HCT116 (cell line): ENCODE measurements at regions not wholly inside any gene's neighbourhood (a gene's known extent, or its start where the extent isn't known, plus 50 kb on each side); places are given as distances from the start of the nearest gene placed in this dataset.

Experiments used
- ATAC-seq: fragments of 200-7000 bp; cut with Tn5 transposase; 2 replicates; pipeline ENCODE4 v1.9.1; 2020; ENCODE audit warnings: mild to moderate bottlenecking, moderate library complexity
- BruUV-seq: library from RNA; stranded (reverse); fragments of 400-500 nt; replicated peaks from 2 replicates; lab custom pipeline; 2021; lab: Mats Ljungman, UMichigan
- CTCF ChIA-PET: fragments of 300-600 bp; sonication (Branson Sonifier 250); formaldehyde crosslinking; loops from one replicate; lab custom pipeline; 2021; ENCODE audit warnings: antibody characterized with exemption; lab: Charles Lee
- POLR2A ChIA-PET: fragments of 300-600, 350-600 bp; sonication (Branson Sonifier 250); formaldehyde crosslinking; loops from one replicate; lab custom pipeline; 2021; ENCODE audit warnings: antibody characterized with exemption; lab: Charles Lee
- RAD21 ChIA-PET, 2 experiments: fragments of 300-600 bp; sonication (Branson Sonifier 250); formaldehyde crosslinking; loops; one replicate each; lab custom pipeline; 2023; ENCODE audit warnings: low total read pairs in 2 of 2; ENCODE audit not compliant: uncharacterized antibody in 2 of 2, unreplicated experiment in 2 of 2, low non-redundant PET in 1 of 2; lab: Charles Lee
- DNase-seq: peaks from one replicate; pipeline ENCODE4 v3.0.0-alpha.2; 2010; ENCODE audit warnings: low read depth, low spot score
- H2AFZ ChIP-seq: fragments of 200-600 bp; shearing (Covaris generic), sonication (generic); 2 replicates; pipeline ENCODE4 v1.6.1; 2017; ENCODE audit warnings: low read depth, mixed run types, mixed read lengths, antibody characterized with exemption, low read length; ENCODE audit not compliant: poor library complexity, severe bottlenecking
- H3K27ac ChIP-seq: 2 replicates; pipeline ENCODE4 v1.5.1; 2012; ENCODE audit warnings: low read depth, low read length
- H3K27me3 ChIP-seq: fragments of 200-600 bp; sonication (generic); 2 replicates; pipeline ENCODE4 v1.6.1; 2016; ENCODE audit warnings: mixed run types, low read length, mixed read lengths; ENCODE audit not compliant: insufficient read depth
- H3K36me3 ChIP-seq, 2 experiments: fragments of 200-500 bp in 1 of 2; fragments of 200-600 bp in 1 of 2; sonication (Bioruptor generic) in 1 of 2; sonication (generic) in 1 of 2; 2 replicates each; pipeline versions ENCODE4 v1.5.1 to v1.6.1; 2014 to 2016; ENCODE audit warnings: low read length in 2 of 2, inconsistent platforms in 1 of 2, mixed read lengths in 1 of 2, mixed run types in 1 of 2; ENCODE audit not compliant: insufficient read depth in 2 of 2, control insufficient read depth in 1 of 2
- H3K4me1 ChIP-seq, 2 experiments: fragments of 200-600 bp in 1 of 2; sonication (generic) in 1 of 2; 2 replicates each; pipeline versions ENCODE4 v1.5.1 to v1.6.1; 2012 to 2017; ENCODE audit warnings: low read length in 2 of 2, inconsistent platforms in 1 of 2, mild to moderate bottlenecking in 1 of 2, mixed read lengths in 1 of 2, mixed run types in 1 of 2, moderate library complexity in 1 of 2; ENCODE audit not compliant: insufficient read depth in 2 of 2, control insufficient read depth in 1 of 2
- H3K4me2 ChIP-seq: fragments of 200-600 bp; sonication (generic); 2 replicates; pipeline ENCODE4 v1.6.1; 2017; ENCODE audit warnings: mixed run types, low read length, mixed read lengths
- H3K4me3 ChIP-seq, 2 experiments: fragments of 200-600 bp in 1 of 2; sonication (generic) in 1 of 2; replicated peaks in 1 of 2; 2 replicates each; pipeline ENCODE4 v1.5.1; 2011 to 2016; ENCODE audit warnings: low read length in 2 of 2, control low read depth in 1 of 2, low read depth in 1 of 2, mild to moderate bottlenecking in 1 of 2, mixed read lengths in 1 of 2, mixed run types in 1 of 2
- H3K79me2 ChIP-seq: fragments of 200-600 bp; sonication (generic); 2 replicates; pipeline ENCODE4 v1.6.1; 2017; ENCODE audit warnings: mild to moderate bottlenecking, mixed run types, low read length, moderate library complexity, mixed read lengths; ENCODE audit not compliant: insufficient read depth
- H3K9ac ChIP-seq: fragments of 200-600 bp; sonication (generic); 2 replicates; pipeline ENCODE4 v1.6.1; 2016; ENCODE audit warnings: low read length, mixed read lengths
- H3K9me2 ChIP-seq: fragments of 200-600 bp; sonication (generic), shearing (Covaris generic); 2 replicates; pipeline ENCODE4 v1.6.1; 2017; ENCODE audit warnings: mixed run types, mild to moderate bottlenecking, moderate library complexity; ENCODE audit not compliant: insufficient read depth
- H3K9me3 ChIP-seq, 2 experiments: fragments of 200-500 bp in 1 of 2; fragments of 200-600 bp in 1 of 2; sonication (Bioruptor generic) in 1 of 2; sonication (generic) in 1 of 2; 2 replicates each; pipeline ENCODE4 v1.6.1; 2014 to 2017; ENCODE audit warnings: low read length in 2 of 2, mixed read lengths in 2 of 2, inconsistent platforms in 1 of 2, low read depth in 1 of 2, mild to moderate bottlenecking in 1 of 2, mixed run types in 1 of 2, moderate library complexity in 1 of 2; ENCODE audit not compliant: control insufficient read depth in 1 of 2, insufficient read depth in 1 of 2
- H4K20me1 ChIP-seq: fragments of 200-600 bp; sonication (generic), shearing (Covaris generic); 2 replicates; pipeline ENCODE4 v1.6.1; 2017; ENCODE audit warnings: mixed run types, mild to moderate bottlenecking, moderate library complexity; ENCODE audit not compliant: insufficient read depth
- CEBPB ChIP-seq: IDR thresholded peaks from 2 replicates; pipeline ENCODE4 v1.6.1; 2012; ENCODE audit warnings: low read depth
- CTCF ChIP-seq, 3 experiments: fragments of 200-600 bp in 1 of 3; sonication (generic) in 1 of 3; IDR thresholded peaks in 2 of 3; conservative IDR thresholded peaks in 1 of 3; 2 replicates each; pipeline ENCODE4 v1.5.1; 2012 to 2017; ENCODE audit warnings: low read depth in 2 of 3, low read length in 2 of 3, antibody characterized with exemption in 1 of 3, borderline replicate concordance in 1 of 3, control low read depth in 1 of 3, mild to moderate bottlenecking in 1 of 3, mixed read lengths in 1 of 3, mixed run types in 1 of 3, moderate library complexity in 1 of 3; ENCODE audit not compliant: insufficient read depth in 1 of 3
- EGR1 ChIP-seq: IDR thresholded peaks from 2 replicates; pipeline ENCODE4 v1.6.1; 2012; ENCODE audit warnings: low read depth
- ELF1 ChIP-seq: IDR thresholded peaks from 2 replicates; pipeline ENCODE4 v1.6.1; 2012; ENCODE audit warnings: low read depth, borderline replicate concordance
- FOSL1 ChIP-seq: IDR thresholded peaks from 2 replicates; pipeline ENCODE4 v1.6.1; 2012; ENCODE audit warnings: low read depth
- JUND ChIP-seq: IDR thresholded peaks from 2 replicates; pipeline ENCODE4 v1.6.1; 2012
- POLR2AphosphoS5 ChIP-seq: IDR thresholded peaks from 2 replicates; pipeline ENCODE4 v1.6.1; 2011; ENCODE audit warnings: mild to moderate bottlenecking, low read depth, low read length, moderate library complexity
- SIN3A ChIP-seq: IDR thresholded peaks from 2 replicates; pipeline ENCODE4 v1.6.1; 2012; ENCODE audit warnings: low read depth
- SP1 ChIP-seq: IDR thresholded peaks from 2 replicates; pipeline ENCODE4 v1.6.1; 2012; ENCODE audit warnings: low read depth
- YY1 ChIP-seq: IDR thresholded peaks from 2 replicates; pipeline ENCODE4 v1.6.1; 2011; ENCODE audit warnings: low read length, low read depth, moderate library complexity, mild to moderate bottlenecking; ENCODE audit not compliant: insufficient replicate concordance; ENCODE audit errors: extremely low read depth
- ZFX ChIP-seq: fragments of 450-650 bp; IDR thresholded peaks from 2 replicates; pipeline ENCODE4 v1.6.1; 2017
- ZNF274 ChIP-seq: fragments of 200-500 bp; sonication (Bioruptor generic); IDR thresholded peaks from 2 replicates; pipeline ENCODE4 v1.6.1; 2014; ENCODE audit warnings: mild to moderate bottlenecking, low read depth, low read length, inconsistent platforms
- intact Hi-C: fragments of 100-400 bp; cut with micrococcal nuclease; formaldehyde crosslinking; loops from 2 replicates; pipeline ENCODE4 v1.10.0; 2022
- TF ChIP-seq, protein P1 (sequence below): IDR thresholded peaks from 2 replicates; pipeline ENCODE4 v1.6.1; 2012

- no peak for TF ChIP-seq ELF1
- no peak for TF ChIP-seq ZFX
- no peak for TF ChIP-seq CTCF (IDR thresholded peaks at IDR 0.05 in 2 of 3, conservative IDR thresholded peaks at IDR 0.05 in 1 of 3; ENCODE audit: borderline replicate concordance in 1 of 3, insufficient read depth in 1 of 3, low read depth in 2 of 3, low read length in 2 of 3)
- TF ChIP-seq JUND = no peak
- no peak for TF ChIP-seq POLR2AphosphoS5
Observed at GRCh38 chr10:126851414-126852108, 53.7 kb upstream of the DOCK1 start (continued).

DNA sequence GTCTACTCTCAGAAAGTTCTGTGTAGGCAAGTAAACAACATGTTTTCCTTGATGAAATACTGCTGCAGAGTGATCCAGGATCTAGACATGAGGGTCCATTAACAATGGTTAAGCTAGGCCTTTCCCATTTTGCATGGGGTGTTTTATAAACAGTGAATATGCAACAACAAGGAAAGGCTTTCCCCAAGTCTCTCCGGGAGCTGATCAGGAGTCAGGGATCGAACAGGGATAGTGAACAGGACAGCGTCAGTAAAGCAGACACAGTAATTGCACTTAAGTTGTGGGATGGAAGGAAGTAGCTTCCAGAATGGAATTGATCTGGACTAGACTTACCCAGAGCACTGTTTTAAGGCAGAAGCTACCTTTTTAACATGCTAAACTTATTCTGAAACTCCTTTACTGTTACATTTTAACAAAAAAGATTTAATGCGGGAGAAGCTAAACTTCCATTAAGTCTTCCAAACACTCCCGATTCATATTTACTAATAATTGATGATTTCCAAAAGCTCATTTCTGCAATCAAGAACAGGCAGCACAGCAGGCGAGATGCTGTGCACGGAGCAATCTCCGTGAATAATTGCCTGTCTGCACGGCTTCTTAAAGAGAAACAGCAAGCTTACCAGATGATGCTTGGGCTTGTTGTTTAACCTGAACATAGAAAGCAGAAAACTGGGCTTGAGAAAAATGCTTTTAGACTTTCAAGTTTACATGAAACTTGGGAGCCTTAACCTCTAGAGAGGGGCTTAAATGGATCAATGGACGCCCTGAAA, 50.3 kb upstream of the DOCK1 start:
- ChIA-PET POLR2A (no interaction called here), CTCF (no interaction called here), RAD21 (no interaction called here)
- Histone ChIP-seq H3K9me3 (no peaks in the 10 kb centered on the region), H4K20me1 (no peaks in the 10 kb centered on the region), H3K9me2 (no peaks in the 10 kb centered on the region), H3K4me2 (no peak overlapping the region), H3K36me3 (no peaks in the 10 kb centered on the region), H2AFZ (no peak overlapping the region), H3K79me2 (no peaks in the 10 kb centered on the region), H3K4me1 (no peaks in the 10 kb centered on the region), H3K9ac (no peak overlapping the region), H3K4me3 (no peak overlapping the region), H3K27me3 (peaks cover 48% of the 10 kb centered on the region), H3K27ac (no peak overlapping the region)
- TF ChIP-seq ZFX (no peak), ZNF274 (no peak), FOSL1 (no peak), YY1 (no peak), CEBPB (no peak), SIN3A (no peak), SP1 (no peak), EGR1 (no peak)
- TF ChIP-seq, protein P1, sequence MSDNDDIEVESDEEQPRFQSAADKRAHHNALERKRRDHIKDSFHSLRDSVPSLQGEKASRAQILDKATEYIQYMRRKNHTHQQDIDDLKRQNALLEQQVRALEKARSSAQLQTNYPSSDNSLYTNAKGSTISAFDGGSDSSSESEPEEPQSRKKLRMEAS = no peak
- no peak for ATAC-seq
- intact Hi-C loops = no loop called here
- BruUV-seq = no TSS peak
- DNase-seq = no peak
